ENCODE measurements at regions not wholly inside any gene's neighbourhood (a gene's known extent, or its start where the extent isn't known, plus 50 kb on each side); places are given as distances from the start of the nearest gene placed in this dataset.

DNA sequence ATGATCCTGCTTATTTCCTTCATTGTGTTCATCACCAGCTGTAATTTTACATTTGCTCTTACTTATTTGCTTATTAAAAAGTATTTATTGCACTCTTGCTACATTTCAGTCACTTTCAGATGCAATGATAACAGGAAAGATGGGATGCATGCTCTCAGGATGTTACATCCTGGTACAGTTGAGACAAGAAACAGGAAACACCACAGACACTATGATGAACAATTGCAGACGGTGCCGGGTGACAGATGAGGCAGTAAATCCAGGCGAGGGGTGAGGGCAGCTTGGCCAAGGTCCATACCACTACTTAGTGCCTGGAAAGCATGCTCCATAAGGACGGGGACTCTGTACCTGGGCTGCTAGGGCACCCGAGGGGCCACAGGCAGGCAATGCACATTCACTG lies 156.6 kb upstream of the RAB4A start:
- no peak for DNase-seq (ENCODE audit: missing footprints)
- ATAC-seq: no peak
- intact Hi-C loops (cut with DNase I): no loop called here

DNA sequence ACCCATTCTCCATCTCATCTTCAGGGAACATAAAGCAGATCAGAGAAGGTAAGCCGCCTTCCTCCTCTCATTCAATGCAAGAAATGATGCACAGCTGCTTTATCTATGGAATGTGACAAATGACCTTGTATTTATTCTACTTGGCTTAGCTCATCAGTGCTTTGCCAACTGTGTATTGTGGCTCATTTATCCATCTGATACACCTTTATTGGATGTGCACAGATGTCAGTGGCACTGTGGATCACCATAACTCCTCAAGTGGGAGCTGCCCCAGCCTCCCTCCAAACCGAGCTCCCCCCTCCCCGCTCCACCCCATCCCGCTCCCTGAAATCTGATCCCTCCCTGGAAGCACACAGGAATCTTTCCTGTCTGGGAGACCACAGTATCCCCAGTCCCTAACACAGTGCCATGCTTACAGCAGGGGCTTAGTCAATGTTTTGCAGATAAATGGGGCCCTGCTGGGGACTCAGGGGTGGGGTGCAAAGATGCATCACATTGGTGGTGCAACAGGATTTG lies 156.0 kb upstream of the RAB4A start:
- no peak for ATAC-seq
- intact Hi-C loops (cut with DNase I): no loop called here
- DNase-seq (ENCODE audit: missing footprints): no peak

DNA sequence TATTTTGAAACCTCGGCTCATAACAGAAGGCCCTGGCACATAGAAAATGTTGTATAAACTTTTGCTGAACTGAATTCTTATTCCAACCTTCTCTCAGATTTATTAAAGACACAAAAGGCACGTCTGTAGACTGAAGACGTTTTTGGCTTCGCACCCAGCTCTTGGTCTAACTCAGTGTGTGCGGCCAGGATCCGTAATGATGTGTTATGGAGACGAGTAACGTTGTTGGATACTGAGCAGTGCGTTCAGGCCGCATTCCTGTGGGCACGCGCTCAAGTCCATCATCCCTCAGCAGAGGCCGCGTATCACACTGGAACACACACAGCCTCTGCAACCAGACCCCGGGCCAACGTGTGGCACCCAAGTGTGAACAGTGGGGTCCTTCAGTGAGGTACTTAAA lies 154.8 kb upstream of the RAB4A start:
- intact Hi-C loops (cut with DNase I): no loop called here
- no peak for ATAC-seq
- no peak for DNase-seq (ENCODE audit: missing footprints)

DNA sequence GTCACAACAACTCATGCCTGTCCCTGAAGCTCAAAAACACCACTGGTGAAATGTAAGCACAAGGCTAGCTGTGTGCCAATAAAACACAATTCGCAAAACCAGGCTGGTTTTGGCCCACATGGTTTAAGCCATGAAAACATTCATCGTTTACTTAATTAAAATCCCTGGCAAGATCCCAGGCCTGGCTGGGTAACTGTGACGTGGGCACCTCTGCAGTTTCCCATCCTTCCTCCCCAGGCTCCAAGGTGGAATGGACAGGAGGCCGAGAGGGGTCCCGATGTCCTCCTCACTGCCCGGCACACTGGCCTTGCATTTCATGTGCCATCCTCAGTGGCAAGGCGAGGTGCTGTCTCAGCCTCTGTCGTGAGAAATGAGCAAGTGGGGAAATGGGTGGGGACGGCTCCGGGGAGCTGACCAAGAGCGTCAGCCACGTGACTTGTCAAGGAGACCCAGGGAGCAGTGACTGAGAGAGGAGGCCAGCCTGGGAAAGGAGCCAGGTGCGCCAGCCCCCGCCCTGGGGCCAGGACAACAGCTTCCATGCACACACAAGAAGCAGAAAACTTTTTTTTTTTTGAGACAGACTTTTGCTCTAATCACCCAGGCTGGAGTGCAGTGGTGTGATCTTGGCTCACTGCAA lies 153.1 kb upstream of the RAB4A start:
- ATAC-seq: peak; percentile 79
- intact Hi-C loops (cut with DNase I): no loop called here
- DNase-seq (ENCODE audit: missing footprints): peak; percentile 79

DNA sequence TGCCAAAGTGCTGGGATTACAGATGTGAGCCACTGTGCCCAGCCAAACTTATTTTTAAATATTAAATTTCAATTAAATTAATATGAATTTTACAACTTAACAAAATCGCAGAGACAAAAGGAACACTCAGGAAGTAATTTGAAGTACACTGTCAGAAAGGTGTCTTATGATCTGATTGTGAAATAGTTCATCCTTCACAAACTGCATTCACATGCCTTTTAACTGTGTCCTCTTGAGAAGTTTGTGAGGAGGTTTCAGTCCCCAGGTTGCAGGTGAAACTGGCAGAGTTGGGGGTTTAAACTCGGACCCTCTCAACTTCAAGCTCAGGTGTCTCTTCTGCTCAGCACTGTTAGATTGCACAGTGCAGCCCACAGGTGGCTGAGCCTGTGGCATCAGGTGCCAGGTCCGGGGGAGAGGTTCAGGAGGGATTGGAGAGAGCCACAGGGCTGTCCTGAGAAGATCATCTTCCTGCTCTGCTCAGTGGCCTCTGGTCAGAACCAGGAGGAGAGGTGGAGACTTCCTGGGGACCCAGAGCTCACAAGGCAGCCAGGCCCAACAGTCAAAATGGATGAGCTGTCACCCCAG lies 152.3 kb upstream of the RAB4A start:
- ATAC-seq (no peak), DNase-seq (ENCODE audit: missing footprints) (no peak)
- intact Hi-C loops (cut with DNase I): no loop called here

DNA sequence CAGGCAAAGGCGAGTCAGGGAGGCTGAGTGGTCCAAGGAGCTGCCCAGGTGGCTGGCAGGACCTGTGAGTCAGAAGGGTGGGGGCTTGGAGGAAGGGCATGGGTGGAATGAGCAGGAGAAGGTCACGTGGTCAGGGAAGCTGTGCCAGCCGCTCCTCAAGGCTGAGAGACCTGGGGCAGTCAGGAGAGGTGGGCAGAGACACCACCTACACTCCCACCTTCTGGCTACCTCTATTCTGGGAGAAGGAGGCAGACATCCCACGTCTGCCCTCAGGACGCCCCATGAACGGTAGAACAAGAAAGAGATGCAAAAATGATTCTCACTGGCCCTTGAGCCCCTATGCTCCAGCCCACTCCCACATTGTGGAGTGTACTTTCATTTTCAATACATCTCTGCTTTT lies 151.8 kb upstream of the RAB4A start:
- DNase-seq (ENCODE audit: missing footprints) (no peak), ATAC-seq (no peak)
- intact Hi-C loops (cut with DNase I): no loop called here

DNA sequence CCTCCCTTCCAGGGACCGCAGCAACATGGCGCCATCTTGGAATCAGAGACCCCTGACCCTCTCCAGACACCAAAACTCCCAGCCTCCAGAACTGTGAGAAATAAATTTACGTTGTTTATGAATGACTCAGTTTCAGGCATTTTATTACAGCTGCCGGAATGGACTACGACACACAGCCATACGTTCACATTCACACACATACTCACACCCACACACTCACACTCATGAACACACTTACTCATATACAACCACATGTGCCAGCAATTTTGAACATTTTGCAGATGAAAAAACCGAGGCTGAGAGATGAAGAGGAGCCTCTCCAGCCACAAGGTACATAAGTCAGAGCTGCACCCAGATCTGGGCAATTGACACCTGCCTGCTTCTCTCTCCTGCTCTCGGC lies 151.0 kb upstream of the RAB4A start:
- no peak for DNase-seq (ENCODE audit: missing footprints)
- no peak for ATAC-seq
- intact Hi-C loops (cut with DNase I): no loop called here

DNA sequence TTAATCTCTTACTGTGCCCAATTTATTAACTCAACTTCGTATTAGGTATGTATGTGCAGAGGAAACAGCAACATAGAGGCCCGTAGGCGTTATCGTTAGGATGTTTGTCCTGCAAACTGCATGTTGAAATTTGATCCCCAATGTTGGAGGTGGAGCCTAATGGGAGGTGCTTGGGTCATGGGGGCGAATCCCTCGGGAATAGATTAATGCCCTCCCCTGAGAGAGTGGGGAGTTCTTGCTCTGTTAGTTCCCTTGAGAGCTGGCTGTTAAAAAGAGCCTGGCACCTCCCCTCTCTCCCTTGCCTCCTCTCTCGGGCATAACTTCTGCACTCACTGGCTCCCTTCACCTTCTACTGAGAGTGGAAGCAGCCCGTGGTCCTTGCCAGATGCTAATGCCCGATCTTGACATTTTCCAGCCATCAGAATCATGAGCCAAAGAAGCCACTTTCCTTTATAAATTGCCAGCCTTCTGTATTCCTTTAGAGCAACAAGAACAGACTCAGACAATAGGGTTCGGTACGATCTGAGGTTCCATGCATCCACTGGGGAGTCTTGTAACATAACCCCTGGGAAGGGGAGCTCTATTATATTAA lies 149.0 kb upstream of the RAB4A start:
- intact Hi-C loops (cut with DNase I): no loop called here
- no peak for ATAC-seq
- DNase-seq (ENCODE audit: missing footprints): no peak

DNA sequence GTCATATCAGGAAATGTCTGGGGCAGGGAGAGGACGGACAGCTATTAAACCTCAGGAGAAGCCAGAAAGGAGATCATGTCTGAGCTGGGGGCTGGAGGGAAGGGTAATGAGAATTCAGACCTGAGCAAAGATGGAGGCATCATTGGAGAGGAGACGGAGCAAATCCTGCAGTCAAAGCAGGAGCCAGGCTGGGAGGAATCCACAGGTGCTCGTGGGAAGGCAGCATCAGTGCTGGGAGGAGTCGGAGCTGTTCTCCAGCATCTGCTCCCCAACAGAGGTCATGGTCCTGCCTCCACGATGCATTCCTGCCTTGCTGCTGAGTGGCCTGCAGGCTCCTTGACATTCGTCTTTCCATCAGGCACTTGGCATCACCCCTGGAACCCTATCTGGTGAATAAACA lies 148.3 kb upstream of the RAB4A start:
- no peak for ATAC-seq
- DNase-seq (ENCODE audit: missing footprints): no peak
- intact Hi-C loops (cut with DNase I): no loop called here

DNA sequence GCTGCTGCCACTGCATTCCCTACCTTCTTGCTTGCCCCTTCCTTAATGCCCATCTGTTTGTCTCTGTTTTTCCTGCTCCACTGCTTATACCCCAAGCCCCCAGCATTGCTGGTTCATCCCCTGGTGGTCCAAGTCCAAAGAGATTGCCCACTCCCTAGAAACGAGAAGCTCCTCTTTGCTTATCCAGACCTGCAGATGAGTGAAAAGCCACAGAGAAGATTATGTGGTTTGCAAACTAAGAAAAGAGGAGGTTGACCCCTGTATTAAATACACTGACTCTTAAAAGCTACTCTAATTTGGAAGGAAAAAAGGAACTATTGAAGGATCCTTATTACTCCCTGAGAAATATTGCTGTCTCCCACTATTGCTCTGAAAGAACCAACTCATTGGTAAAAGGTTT lies 146.8 kb upstream of the RAB4A start:
- intact Hi-C loops (cut with DNase I): no loop called here
- no peak for ATAC-seq
- no peak for DNase-seq (ENCODE audit: missing footprints)

DNA sequence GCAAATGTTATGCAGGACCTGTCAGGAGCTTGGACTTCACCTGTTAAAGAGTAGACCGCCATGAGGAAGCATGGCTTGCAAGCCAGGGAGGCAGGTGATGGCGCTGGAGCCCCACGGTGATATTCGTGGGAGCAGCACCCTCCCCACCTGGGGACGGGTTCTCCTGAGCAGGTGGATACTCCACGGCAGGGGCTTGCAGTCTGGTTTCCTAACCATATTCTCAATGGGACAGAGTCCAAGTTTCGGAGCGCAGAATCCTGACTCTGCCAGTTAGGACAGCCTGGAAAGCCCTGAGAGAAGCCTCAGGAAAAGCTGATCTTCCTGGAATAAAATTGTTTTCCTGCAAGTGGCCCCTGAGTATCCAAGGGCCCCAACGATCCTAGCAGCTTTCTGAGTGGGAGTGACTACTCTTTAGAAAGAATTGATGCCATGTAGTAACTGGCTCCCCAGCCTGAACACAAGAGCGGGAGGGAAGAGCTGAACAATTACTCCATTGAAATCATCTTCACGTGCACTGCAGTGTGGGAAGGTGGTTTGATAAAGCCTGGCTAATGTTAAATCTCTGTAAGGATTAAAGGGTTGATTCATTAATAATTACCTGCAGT lies 146.3 kb upstream of the RAB4A start:
- DNase-seq (ENCODE audit: missing footprints) (no peak), ATAC-seq (no peak)
- intact Hi-C loops (cut with DNase I): no loop called here

DNA sequence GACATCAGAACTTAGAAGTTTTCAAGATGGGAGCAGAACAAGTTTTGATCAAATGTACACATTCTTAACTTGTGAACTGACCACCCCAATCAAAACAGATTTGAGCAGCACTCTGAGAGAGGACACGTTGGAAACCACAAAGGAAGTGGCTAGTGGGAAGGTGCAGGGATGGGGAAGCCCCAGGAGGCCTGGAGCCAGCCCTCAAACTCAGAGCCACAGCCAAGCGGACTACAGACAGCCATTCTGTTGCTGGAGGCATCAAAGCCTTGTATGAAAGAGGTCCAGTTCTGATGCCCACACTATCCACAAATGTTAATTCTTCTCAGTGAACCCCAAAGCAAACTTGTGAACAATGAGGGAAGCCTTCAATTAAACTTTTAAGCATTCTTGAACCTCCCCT lies 143.6 kb upstream of the RAB4A start:
- intact Hi-C loops (cut with DNase I): no loop called here
- DNase-seq (ENCODE audit: missing footprints) (no peak), ATAC-seq (no peak)

DNA sequence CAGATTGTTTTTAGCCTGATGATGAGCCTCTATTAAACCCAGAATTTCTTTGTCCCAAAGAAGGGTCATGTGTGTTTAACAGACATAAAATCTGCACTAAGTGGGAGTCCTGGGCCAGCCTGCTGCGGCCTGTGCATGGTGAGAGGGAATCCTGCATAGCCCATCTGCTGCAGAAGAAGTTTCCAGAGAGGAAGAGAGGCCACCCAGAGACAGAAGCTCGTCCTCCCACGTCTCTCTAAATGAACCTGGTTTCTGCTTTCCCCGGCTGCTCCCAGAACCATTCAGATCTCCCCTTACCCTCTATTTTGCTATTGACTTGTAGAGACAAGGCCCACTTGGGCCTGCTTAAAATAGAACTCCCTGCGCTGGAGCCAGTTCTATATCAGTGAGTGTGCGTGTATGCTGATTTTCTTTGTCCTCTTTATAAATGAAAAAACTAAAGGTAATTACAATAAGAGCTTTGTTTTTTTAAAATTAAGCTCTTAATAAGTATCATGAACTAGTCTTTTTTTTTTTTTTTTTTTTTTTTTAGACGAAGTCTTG lies 142.8 kb upstream of the RAB4A start:
- intact Hi-C loops (cut with DNase I): no loop called here
- ATAC-seq (no peak), DNase-seq (ENCODE audit: missing footprints) (no peak)

DNA sequence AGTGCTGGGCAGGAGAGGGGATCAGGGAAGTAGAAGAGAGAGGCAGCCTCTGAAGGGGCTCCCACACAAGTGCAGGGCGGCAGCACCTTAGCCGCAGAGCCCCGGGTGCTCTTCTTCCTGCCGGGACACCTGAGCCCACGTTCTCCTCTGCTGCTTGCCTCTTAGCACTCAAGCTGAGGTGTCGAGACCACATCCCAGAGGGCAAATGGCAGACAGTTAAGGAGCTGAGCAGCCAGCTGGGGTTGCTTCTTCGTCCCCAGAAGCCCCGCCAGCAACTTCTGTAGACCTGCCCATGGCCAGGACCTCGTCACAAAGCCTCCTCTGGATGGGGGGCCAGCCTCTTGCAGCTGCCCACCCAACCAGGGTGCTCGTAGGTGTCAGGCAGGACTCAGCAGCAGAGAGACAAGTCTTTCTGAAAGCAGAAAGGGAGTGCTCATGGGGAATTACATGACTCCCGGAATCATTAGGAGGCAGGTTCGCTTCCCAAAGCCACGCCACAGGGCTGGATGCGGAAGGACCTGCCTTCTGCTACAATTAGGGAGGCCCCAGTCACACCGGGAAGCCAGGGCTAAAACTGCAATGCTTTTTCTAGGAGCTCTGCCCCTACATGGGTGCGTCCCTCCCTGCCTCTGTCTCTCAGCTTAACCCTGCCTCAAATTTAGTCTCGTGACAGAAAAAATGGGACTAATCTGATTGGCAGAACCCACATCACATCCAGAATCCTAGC lies 141.4 kb upstream of the RAB4A start:
- ATAC-seq (no peak), DNase-seq (ENCODE audit: missing footprints) (no peak)
- intact Hi-C loops (cut with DNase I): no loop called here

DNA sequence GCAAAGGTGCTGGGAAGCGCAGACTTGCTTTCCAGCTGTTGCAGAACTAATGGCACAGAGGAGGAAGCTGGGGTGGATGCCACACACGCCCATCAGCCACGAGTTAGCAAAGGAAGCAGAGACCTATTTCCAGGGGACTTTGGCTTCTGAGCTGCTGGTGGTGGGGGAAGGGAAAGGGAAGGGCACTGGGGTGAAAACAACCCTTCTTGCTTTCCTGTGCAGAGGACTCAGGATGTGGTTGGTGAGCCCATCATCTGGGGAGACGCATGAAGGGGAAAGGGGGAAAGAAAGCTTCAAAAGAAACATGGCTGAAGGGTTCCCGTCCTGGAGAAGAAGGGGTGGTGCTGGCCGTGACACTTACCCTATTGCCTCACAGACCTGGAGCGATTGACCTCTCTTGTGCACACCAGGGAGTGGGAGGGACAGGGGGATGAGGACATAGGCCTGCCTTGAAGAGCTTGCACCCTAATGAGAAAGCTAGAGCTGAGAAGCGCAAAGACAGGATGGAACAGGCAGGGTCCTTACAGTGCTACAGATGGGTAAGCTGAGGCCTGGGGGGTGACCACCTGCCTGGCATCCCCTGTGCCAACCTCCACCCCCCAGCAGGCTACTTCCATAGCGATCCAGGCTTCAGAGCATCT lies 140.8 kb upstream of the RAB4A start:
- no peak for DNase-seq (ENCODE audit: missing footprints)
- ATAC-seq: peak; percentile 34
- intact Hi-C loops (cut with DNase I): no loop called here

DNA sequence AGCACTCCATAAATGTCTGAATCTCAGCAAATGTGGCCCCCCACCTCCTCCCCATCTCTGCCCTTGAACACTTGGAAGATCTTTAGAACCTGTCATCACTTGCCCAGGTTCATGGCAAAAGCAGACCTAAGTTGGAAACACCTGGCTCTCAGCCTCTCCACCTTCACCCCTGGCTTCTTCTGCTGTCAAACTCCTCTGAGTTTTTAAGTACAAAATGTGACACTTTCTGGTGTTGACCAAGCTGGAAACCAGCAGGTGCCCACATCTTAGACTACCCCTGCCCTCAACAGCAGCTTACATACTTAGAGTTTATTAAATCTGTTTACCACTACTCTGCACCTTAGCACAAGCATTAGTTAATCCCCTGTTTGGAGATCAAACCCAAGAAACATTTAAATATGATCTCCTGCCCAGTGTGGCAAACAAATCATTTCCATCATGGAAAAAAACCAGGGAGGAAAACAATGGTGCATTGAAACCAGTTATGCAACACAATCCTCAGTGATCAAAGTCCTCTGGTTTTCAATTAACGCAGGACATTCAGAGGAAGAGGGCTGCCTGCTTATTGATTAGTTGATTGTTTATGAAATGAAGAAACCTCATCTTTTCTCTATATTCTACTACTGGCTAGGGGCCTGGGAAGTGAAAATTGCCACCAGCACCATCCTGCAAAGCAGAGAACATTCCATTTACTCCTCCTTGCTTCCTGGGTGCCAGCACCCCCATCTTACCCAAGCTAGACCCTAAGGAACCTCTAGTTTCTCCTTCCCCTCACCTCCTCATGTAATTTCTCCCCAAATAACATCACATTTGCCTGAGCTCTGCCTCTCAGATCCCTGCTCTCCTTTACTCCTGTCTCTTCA lies 139.4 kb upstream of the RAB4A start:
- ATAC-seq: no peak
- intact Hi-C loops (cut with DNase I): no loop called here
- DNase-seq (ENCODE audit: missing footprints): no peak

DNA sequence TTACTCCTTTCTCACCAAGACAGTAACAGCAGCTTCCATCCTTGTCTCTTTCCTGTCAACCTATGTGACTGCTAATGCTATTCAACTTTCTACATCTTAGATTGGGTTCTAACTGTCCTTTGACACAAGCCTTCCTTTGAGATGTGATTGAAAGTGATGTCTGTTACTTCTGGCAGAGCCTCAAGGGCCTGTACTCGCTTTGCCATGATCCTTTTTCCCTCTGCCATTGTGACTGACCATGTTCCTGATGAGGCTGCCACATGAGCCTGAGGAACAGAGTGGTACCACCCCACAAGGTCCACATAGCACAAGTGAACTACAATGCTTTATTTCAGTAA lies 138.8 kb upstream of the RAB4A start:
- DNase-seq (ENCODE audit: missing footprints) (no peak), ATAC-seq (no peak)
- intact Hi-C loops (cut with DNase I): no loop called here

DNA sequence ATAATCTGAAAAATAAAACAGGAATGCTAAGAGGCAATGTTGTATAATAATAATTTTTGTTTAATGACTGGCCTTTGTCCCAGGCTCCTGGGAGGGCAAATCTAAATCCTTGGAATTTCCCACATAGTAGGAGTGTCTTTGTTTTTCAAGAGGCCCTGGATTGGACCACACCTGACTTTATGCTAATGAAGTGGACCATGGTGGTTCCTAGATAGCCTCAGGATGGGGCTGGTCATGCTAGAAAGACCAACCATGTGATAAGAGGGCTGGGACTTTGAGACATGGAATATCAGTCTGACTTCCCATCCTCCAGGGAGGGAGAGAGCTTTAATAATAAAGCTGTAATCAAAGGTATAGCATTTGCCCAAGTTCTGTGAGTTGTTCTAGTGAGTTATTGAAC lies 138.2 kb upstream of the RAB4A start:
- intact Hi-C loops (cut with DNase I): no loop called here
- ATAC-seq (no peak), DNase-seq (ENCODE audit: missing footprints) (no peak)

All from Right ventricle myocardium inferior (tissue), 1 donor.